Liver (tissue), 3 donors: ENCODE measurements at regions not wholly inside any gene's neighbourhood (a gene's known extent, or its start where the extent isn't known, plus 50 kb on each side); places are given as distances from the start of the nearest gene placed in this dataset.

ENCODE experiments used
- CTCF ChIP-seq: fragments of 150-350 bp; IDR thresholded peaks from 2 replicates; pipeline ENCODE4 v1.5.1; 2017; ENCODE audit warnings: improper control_type of control experiment, low read depth, low read length; ENCODE audit not compliant: missing input control
- FOXA1 ChIP-seq: IDR thresholded peaks from 2 replicates; pipeline ENCODE4 v1.6.1; 2016; ENCODE audit warnings: antibody characterized with exemption
- GABPA ChIP-seq, 2 donors: IDR thresholded peaks in 1 of 2; conservative IDR thresholded peaks in 1 of 2; 2 replicates each; pipeline ENCODE4 v1.6.1; 2016; ENCODE audit warnings: antibody characterized with exemption in 2 of 2, mild to moderate bottlenecking in 1 of 2, moderate library complexity in 1 of 2
- TAF1 ChIP-seq: conservative IDR thresholded peaks from 2 replicates; pipeline ENCODE4 v1.6.1; 2016; ENCODE audit warnings: antibody characterized with exemption, mild to moderate bottlenecking
- donor health status: healthy.
- donor health status: healthy.

GRCh38 chr9:27722866-27723265, 149.6 kb upstream of the C9orf72 start:
- TF ChIP-seq TAF1 (no peak), FOXA1 (no peak), CTCF (no peak), GABPA (IDR thresholded peaks at IDR 0.05 in 1 of 2, conservative IDR thresholded peaks at IDR 0.05 in 1 of 2) (no peak)
